ENCODE measurements at regions not wholly inside any gene's neighbourhood (a gene's known extent, or its start where the extent isn't known, plus 50 kb on each side); places are given as distances from the start of the nearest gene placed in this dataset.

DNA sequence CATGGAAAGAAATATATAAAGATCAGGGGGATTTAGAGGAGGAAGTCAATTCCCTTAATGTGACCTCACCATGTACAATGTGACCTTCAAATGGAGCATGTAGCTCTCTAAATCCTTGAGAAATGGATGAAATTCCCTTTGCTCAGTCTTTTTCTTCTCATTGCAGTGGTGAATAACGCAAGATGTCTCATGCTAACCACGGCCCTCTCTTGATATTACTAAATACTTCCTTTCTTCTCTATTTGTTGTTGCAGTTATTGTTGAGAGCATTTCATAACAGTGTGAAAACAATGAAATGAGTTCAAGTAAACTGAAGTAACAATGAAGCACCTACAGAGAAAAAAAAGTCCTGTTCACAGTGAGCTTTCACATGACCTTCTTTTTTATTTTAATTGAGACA is 55.6 kb downstream of the ZNF281 start:
- DNase-seq: no peak

DNA sequence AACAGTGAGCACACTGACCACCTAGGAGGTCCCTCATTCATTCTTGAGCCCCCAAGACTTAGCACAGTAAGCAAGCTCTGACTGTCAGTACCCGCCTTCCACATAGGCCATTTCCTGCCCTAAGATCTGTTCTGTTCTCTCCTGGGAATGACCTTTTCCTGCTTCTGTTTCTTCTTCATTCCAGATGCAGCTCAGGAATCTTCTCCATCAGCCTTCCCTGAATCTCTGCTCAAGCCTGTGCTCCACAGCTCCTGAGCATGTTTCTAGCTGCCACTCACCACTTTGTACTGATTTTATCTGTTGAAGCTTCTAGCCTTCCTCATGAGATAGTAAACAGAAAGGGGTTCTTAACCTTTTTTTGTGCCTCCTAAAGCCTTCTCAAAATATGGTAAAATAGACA is 56.6 kb downstream of the ZNF281 start:
- no peak for DNase-seq

DNA sequence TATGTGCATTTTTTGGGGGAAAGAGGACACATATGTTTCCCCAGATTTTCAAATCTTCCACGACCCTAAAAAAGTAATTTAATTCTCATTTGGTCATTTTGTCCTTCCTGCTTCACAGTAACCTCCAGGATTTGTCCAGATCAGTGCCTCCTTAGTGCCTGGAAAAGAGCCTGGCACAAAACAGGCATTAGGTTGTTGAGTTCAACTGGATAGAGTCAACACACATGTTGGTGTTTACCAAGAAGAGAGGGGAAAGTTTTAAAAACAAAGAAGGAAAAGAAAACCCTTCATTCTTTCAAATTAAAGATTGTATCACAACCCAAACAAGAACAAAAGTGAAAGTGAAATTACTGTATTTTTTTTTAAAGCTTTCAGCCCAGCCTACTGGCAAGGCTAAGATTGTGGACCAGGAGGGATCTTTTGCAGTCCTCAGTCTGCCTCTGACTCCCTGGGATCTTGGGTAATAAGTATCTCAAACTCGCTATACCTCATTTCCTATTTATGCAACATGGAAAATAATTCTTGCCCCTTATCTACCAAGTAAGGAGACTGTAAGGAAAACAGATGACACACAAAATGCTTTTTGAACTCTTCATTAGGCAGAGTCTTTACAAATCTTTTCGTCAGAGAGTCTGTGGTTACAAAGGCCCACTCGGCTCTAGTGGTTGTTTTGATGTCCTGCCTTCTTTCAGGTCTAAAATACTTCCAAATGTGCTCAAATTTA is 57.8 kb downstream of the ZNF281 start:
- no peak for DNase-seq

DNA sequence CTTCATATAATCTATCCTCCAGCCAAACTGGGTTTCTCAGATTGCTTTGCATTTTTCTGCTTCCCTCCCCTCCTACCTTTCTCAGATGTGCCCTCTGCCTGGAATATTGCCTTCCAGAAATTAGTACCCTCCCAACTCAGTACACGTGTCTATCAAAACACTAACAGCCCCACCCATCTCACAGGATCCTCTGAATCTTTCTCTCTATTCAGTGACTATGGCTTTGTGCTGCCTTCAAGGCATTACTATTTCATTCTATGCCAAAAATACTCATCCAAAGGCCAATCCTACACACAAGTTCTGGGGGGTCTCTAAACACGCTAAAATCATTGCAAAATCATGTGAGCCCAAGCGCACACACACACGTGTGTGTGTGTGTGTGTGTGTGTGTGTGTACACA is 58.4 kb downstream of the ZNF281 start:
- no peak for DNase-seq

DNA sequence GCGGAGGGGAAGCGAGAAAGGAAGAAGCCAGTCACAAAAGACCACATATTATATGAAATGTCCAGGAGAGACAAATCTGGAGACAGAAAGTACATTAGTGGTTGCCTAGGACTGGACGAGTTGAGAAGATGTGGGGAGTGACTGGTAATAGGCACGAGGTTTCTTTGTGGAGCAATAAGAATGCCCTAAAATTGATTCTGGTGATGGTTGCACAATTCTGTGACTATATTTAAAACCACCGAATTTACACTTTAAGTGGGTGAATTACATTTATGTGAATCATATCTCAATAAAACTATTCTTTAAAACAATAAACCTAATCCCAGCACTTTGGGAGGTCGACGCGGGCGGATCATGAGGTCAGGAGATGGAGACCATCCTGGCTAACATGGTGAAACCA is 63.1 kb downstream of the ZNF281 start:
- no peak for DNase-seq

DNA sequence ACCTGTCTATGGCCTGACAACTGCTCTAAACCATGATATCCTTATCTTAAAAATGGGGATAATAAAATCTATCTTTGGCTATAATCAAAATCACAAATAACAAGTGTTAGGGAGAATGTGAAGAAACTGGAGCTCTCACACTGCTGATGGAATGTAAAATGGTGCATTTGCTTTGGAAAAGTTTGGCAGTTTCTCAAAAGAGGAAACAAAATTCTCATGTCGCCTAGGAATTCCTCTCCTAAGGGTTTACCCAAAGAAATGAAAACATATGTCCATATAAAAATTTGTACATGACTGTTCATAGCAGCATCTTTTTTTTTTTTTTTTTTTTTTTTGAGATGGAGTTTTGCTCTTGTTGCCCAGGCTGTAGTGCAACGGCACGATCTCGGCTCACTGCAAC is 64.3 kb downstream of the ZNF281 start:
- DNase-seq: no peak

DNA sequence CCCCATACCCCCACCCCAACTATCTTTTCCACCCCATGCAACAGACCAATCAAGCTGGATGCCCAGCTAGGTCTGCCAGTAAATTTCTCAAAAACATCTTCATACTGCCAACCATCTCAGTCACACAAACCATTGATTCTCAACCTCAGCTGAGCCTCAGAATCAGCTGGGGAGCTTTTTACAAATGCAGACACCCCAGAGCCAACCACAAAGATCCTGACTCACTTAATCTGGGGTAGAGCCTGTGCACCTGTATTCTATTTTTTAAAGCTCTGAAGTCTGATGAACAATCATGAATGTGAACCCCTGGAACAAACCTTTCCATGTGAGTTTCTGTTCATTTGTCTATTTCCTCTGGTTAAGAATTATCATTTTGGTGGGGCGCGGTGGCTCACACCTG is 66.0 kb downstream of the ZNF281 start:
- DNase-seq: no peak

DNA sequence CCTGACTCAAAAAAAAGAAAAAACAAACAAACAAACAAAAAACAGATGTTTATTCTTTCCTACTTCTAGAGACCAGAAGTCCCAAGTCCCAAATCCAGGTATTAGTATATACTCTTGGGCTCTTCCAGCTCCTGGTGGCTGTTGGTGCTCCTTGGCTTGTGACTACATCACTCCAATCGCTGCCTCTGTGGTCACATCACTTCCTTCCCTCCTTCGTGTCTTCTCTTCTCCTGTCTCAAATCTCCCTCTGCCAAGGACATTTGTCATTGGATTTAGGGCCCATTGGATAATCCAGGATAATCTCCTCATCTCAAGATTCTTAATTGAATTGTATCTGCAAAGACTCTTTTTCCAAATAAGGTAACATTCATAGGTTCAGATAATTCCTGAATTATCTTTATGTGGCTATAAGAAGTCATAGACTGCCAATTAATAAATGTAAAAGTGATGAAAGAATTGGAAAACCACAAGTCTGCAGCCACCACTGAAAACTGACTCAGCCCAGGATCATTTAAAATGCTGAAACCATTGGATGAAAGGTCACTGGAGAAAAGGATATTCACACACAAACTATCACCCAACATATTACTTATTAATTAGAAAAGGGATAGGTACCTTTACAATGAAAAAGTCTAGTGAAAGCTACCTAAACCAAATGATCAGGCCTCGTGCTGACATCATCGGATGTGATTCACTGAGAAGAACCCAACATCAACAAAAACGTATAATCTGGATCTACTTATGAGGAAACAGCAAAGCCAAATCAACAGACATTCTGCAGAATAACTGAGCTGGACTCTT is 67.1 kb downstream of the ZNF281 start:
- no peak for DNase-seq

DNA sequence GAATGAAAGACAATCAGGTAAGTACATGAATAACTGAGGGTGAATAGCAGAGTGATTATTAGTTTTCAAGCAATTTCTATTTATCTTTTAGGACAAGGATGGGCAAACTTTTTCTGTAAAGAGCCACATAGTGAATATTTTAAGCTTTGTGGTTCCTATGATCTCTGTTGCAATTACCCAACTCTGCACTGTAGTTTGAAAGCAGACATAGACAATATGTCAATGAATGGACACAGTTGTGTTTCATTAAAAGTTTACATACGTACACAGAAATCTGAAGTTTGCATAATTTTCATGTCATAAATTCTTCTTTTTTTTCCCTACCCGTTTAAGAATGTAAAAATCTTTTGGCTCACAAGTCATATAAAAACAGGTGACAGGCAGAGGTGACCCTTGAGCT is 71.4 kb downstream of the ZNF281 start:
- DNase-seq: no peak

DNA sequence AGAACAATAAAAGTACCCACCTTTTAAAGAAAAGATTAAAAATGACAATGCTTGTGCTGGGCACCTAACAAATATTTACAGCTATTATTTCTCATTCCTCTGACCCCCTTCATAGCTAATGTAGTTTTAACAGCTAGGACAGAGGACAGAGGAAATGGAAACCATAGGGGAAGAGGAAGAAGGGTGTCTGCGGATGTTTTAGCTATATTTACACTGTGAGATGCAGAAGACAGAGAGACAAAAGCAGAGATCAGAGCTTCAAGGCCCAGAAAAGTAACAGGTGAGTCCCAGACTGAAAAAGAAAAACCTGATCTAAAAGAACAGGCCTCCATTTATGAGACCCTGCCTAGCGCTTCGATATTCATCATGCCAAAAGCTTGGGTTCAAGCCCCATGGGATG is 72.0 kb downstream of the ZNF281 start:
- no peak for DNase-seq

DNA sequence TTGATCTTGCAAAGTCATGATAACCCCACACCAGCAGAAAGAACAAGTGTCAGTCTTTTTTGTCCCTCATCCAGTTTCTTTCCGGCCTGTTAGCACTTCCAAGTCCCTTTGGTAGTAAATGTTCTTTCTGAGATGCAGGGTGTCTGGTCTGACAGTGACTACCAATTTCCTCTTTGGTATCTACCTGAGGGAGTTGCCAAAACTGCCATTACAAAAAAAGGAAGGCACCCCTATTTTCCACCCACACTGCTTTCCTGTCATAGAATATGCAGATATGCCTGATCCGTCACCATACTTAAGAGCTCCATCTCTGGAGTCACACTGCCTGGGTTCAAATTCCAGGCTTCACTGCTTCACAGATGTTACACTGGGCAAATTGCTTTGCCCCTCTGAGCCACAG is 72.4 kb downstream of the ZNF281 start:
- no peak for DNase-seq

DNA sequence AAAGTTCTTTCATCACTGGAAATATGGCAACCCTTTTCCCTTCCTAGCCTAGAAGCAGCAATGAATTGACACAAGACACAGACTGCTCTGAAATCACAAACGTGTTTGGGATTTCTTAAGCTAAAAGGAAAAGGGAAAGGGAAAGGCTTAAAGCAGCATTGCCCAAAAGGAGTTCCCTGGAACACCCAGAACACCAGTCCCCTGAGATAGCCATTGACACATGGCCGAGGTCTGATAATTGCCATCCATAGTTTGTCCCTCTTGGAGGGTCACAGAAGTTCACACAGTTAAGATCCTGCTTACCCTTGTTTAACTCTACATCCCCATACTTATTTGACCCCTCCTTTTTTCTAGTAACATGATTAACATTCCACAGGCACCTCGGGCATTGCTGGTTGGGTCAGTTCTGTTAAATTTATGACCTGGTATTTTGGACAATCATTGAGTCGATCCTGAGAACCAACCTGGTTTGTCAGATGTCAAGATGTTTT is 72.9 kb downstream of the ZNF281 start:
- no peak for DNase-seq

DNA sequence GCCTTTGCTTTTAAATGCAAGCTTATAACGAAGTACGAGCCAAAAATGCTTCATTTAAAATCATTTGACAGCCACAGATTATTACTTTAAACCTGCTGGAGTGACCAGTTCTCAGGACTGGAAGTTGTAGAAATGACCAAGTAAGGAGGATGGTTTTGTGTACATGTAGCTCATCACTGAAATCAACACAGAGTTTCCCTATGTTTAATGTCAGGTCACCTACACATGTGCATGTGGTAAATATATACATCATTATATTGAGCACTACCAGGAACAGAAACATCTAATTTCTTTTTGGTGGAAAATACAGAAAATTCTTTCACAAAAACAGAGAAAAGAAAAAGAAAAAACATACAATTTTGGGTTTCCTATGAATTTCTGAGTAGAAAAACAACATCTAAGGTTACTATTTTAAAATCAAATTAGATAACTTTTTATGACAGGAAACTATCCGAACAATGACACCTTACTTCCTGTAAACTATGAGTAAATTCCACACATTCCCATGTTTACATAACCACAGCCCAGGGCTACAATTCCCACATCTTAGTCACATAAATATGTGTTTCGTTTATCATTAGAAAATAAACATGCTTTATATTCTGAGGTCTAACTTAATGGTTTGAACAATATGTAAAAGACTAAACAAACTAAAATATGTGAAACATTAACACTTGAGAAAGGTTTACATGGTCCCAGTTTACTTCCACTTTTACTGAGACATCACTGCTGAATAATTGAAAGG is 73.6 kb downstream of the ZNF281 start:
- DNase-seq: no peak

DNA sequence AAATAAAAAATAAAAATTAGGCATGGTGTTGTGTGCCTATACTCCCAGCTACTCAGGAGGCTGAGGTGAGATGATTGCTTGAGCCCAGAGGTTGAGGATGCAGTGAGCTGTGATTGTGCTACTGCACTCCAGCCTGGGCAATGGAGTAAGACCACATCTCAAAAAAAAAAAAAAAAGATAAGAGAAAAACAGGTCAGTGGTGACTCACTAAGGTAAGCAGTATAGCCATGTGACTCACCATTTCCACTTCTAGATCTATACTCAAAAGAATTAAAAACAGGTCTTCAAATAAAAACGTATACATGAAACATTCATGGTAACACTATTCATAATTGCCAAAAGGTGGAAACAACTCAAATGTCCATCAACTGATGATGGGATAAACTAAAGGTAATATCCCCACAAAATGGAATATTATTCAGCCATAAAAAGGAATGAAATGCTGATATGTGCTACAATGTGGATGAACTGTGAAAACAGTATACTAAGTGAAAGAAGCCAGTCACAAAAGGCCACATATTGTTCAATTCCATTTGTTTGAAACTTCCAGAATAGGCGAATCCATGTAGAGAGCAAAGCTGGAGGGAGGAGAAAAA is 75.1 kb downstream of the ZNF281 start:
- no peak for DNase-seq

DNA sequence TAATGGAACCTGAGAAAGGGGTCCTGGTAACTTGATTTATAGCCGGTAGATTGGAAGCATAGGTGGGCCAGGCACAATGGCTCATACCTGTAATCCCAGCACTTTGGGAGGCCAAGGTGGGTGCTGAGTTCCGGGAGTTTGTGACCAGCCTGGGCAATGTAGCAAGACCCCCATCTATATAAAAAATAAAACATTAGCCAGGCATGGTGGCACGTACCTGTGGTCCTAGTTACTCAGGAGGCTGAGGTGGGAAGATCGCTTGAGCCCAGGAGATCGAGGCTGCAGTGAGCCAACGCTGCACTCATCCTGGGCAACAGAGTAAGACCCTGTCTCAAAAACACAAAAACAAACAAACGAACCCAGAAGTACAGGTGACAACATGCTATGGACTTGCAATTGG is 76.5 kb downstream of the ZNF281 start:
- no peak for DNase-seq

DNA sequence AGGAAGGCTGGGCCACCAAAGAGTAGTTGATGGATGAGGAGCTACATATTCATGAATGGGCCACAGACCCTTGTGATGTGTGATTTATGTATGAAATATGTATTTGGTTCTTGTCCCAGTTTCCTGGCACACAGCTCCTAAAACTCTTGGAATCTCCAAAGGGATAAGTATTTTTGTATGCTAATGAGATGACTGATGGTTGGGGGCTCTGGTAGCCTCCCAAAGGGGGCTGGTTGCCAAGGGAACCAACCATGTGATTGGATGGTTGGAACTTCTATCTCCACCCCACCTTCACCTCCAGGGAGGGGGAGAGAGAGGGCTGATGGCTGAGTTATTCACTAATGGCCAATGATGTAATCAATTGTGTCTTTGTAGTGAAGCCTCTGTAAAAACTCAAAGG is 77.1 kb downstream of the ZNF281 start:
- no peak for DNase-seq

DNA sequence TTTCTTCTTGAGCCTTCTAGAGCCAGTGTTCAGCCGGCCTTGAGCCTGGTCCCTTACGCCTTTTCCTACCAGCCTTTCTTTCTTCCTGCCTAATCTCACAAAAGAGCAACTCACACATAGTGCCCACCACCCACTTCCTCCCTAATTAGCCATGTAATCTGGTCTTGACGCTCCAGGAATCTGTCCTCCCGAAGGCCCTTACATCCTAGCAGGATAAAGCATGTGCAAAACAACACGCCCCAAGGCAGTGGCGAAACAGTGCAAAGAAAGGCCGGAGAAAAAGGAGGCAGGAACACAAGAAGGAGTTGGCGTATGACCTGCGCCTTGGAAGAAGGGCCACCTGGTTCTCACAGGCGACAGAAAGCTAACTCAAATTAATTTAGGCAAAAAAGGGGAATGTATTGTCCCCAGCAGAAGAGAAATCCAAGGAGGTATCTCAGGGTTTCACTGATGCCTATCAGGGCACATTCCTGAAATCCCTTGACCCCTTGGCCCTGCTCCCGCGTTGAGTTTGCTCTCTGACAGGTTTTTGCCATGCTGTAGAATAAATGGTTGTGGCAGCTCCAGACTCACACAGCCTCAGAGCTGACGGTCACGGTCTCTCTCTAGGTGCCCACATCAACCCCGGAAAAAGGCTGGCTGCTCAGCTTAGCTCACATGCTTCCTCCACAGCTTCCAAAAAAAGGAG is 79.0 kb downstream of the ZNF281 start:
- no peak for DNase-seq

DNA sequence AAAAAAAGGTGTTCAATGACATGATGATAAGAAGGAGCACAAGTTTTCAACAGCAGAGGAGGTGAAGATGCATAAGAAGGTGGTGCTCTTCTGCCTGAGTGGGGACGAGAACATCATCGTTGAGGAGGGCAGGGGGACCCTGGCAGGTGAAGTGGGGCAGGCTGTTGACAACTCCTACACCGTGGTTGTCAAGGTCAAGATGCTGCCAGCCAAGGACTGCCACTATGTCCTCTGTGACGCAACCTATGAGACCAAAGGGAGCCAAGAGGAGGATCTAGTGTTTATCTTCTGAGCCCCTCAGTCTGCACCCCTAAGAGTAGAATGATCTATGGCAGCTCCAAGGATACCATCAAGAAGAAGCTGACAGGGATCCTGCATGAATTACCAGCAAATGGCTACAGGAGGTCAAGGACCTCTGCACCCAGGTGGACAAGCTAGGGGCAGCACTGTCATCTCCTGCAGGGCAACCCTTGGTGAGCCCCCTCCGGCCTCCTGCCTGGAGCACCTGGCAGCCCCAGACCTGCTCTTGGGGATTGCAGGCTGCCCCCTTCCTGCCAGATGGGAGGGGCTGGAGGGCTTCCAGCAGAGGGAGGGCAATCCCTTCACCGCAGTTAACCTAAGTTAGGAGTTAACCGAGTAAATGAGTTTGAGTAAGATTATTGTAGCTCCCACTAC is 80.5 kb downstream of the ZNF281 start:
- no peak for DNase-seq

DNA sequence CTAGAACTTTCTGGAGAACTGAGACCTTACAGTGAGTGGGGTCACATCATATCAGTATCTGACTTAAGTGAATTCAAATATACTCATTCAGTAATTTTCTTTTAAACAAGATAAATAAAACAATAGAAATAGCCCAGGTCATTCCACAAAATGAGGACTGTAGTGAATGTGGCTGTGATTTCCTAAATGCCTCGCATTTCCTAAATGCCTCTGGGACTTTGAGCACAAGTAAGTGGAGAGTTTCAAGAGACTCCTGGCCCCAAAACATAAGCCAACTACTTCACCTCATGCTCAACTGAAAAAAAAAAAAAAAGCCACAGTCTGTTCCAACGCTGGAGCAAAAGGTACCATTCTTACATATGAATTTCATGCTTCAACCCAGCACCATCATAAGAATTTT is 81.5 kb downstream of the ZNF281 start:
- DNase-seq: no peak

DNA sequence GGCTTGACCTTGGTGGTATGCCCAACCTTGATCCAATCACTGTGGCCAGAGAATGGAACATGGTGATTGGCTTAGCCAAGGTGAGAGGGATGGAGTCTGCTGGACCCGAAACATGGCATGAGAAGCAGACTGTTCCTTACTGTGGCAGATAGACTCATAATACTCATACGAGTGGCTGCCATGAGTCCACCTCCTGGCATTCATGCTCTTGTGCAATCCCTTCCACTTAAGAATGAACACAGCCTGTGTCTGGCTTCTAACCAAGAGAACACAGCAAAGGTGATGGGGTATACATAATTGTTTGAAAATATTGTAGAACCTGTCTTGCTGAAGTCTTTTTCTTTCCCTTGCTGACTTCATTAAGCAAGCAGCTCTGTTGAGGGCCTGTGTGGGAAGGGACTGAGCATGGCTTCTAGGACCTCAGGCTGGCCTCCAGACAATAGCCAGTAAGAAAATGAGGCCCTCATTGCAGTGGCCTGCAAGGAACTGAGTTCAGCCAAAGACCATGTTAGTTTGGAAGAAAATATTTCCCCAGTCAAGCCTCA is 85.9 kb downstream of the ZNF281 start:
- DNase-seq: no peak

DNA sequence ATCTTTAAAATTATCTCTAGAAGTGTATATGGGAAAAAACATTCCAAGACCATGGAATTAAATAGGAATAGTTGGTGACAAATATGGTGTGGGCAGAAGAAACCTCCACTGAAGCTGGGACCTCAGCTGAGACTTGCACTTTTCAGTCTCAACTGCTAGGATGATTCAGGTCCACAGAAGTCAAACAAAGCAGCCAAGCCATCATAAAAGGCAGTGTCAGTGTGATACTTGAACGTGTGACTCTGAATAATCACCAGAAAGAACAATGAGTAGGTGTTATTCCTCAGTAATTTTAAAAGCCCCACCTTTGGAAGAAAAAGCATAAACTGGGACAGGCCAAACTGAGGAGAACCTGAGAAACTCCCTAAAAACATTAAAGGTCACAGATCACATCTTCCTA is 90.7 kb downstream of the ZNF281 start:
- no peak for DNase-seq

DNA sequence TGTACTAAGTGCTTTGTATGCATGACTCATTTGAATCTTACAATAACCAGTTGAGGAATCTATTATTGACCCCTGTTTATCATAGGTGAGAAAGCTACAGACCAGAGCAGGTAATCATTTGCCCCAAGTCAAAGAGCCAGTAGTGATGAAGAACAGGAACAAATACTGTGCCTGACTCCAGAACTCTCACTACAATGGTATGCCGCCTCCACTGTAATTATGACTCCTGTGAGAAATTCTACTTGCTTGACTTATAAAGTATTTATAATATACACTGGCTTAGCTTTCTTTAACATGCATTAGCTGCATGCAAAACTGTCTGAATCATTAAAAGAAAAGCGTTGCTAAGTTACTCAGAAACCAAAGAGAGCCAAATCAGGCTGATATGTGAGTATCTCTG is 92.6 kb downstream of the ZNF281 start:
- DNase-seq: no peak

Measured in activated CD4-positive, alpha-beta T cell treated with anti-CD3 and anti-CD28 coated beads, Interleukin-2, amount 50 U/mL, for 4 hours (primary cell).